Activated CD8-positive, alpha-beta T cell treated with anti-CD3 and anti-CD28 coated beads for 36 hours (primary cell): ENCODE measurements at regions not wholly inside any gene's neighbourhood (a gene's known extent, or its start where the extent isn't known, plus 50 kb on each side); places are given as distances from the start of the nearest gene placed in this dataset.
A peak's percentile ranks its signal among the peaks of the same experiment; 100 is the strongest.

Experiments
- ATAC-seq: fragments of 200-7000 bp; cut with Tn5 transposase; one replicate; pipeline ENCODE4 v1.10.0; 2021; ENCODE audit warnings: mild to moderate bottlenecking, moderate library complexity
- CTCF ChIA-PET: fragments of 350-600 bp; sonication (Branson Sonifier 250); formaldehyde crosslinking; loops from one replicate; lab custom pipeline; 2021; ENCODE audit warnings: antibody characterized with exemption; lab: Charles Lee
- POLR2A ChIA-PET: fragments of 350-600 bp; sonication (Branson Sonifier 250); formaldehyde crosslinking; loops from one replicate; lab custom pipeline; 2021; ENCODE audit warnings: antibody characterized with exemption; lab: Charles Lee
- DNase-seq: peaks from one replicate; pipeline ENCODE4 v3.0.0-alpha.2; 2020
- H3K27ac Mint-ChIP-seq: one replicate; pipeline ENCODE4 v1.8.0; 2021; ENCODE audit warnings: mild to moderate bottlenecking, mixed read lengths
- H3K27me3 Mint-ChIP-seq: one replicate; pipeline ENCODE4 v1.8.0; 2021; ENCODE audit warnings: mixed read lengths
- H3K36me3 Mint-ChIP-seq: one replicate; pipeline ENCODE4 v1.8.0; 2021; ENCODE audit warnings: low read depth, mixed read lengths
- H3K4me1 Mint-ChIP-seq: one replicate; pipeline ENCODE4 v1.8.0; 2021; ENCODE audit warnings: low read depth, mixed read lengths
- H3K4me3 Mint-ChIP-seq: one replicate; pipeline ENCODE4 v1.8.0; 2021; ENCODE audit warnings: mild to moderate bottlenecking, moderate library complexity, mixed read lengths
- H3K9me3 Mint-ChIP-seq: one replicate; pipeline ENCODE4 v1.8.0; 2021; ENCODE audit warnings: mixed read lengths
- CTCF ChIP-seq: fragments of 200-600 bp; IDR thresholded peaks from one replicate; pipeline ENCODE4 v1.8.0; 2022; ENCODE audit warnings: antibody characterized with exemption, mild to moderate bottlenecking
- intact Hi-C: fragments of 100-400 bp; cut with micrococcal nuclease; formaldehyde crosslinking; loops from one replicate; pipeline ENCODE4 v1.10.0; 2022

GRCh38 chr7:28290496-28290895 lies 109.9 kb upstream of the JAZF1 start:
- no peak for TF ChIP-seq CTCF
- ChIA-PET POLR2A (no interaction called here), CTCF (no interaction called here)
- Mint-ChIP-seq H3K27me3 (peaks cover 16% of the 10 kb centered on the region), H3K36me3 (no peaks in the 10 kb centered on the region), H3K4me3 (no peak overlapping the region), H3K27ac (no peak overlapping the region), H3K4me1 (peaks cover 19% of the 10 kb centered on the region), H3K9me3 (no peaks in the 10 kb centered on the region)
- DNase-seq = no peak
- intact Hi-C loops = loop anchor here (10.0 kb wide), 1 partner anchor 564 kb away; no protein-coding TSS in a partner anchor
- ATAC-seq = no peak

GRCh38 chr7:28291559-28291958 lies 111.0 kb upstream of the JAZF1 start:
- ChIA-PET POLR2A (no interaction called here), CTCF (interaction anchor here (0.7 to 0.9 kb wide), 2 partner anchors 13 to 73 kb away, joined by 3 to 4 read pairs; no protein-coding TSS in a partner anchor)
- no peak overlapping the region for H3K27ac Mint-ChIP-seq
- H3K9me3 Mint-ChIP-seq = no peaks in the 10 kb centered on the region
- H3K36me3 Mint-ChIP-seq = no peaks in the 10 kb centered on the region
- TF ChIP-seq CTCF = no peak
- no peak for ATAC-seq
- H3K4me1 Mint-ChIP-seq = peaks cover 19% of the 10 kb centered on the region
- no peak for DNase-seq
- H3K27me3 Mint-ChIP-seq = peaks cover 17% of the 10 kb centered on the region
- no peak overlapping the region for H3K4me3 Mint-ChIP-seq
- intact Hi-C loops = loop anchor here (10.0 kb wide), 1 partner anchor 563 kb away; no protein-coding TSS in a partner anchor

GRCh38 chr7:28292834-28293526 lies 112.4 kb upstream of the JAZF1 start:
- DNase-seq (peak; percentile 16), ATAC-seq (peak; percentile 91)
- Mint-ChIP-seq H3K27me3 (peaks cover 19% of the 10 kb centered on the region), H3K9me3 (no peaks in the 10 kb centered on the region), H3K4me3 (no peak overlapping the region), H3K36me3 (no peaks in the 10 kb centered on the region), H3K4me1 (peaks cover 20% of the 10 kb centered on the region), H3K27ac (no peak overlapping the region)
- CTCF ChIA-PET = interaction anchor here (0.6 kb wide), 1 partner anchor 12 kb away, joined by 3 read pairs; no protein-coding TSS in a partner anchor
- intact Hi-C loops = loop anchor here (10.0 kb wide), 1 partner anchor 562 kb away; no protein-coding TSS in a partner anchor
- no peak for TF ChIP-seq CTCF
- POLR2A ChIA-PET = interaction anchor here (1.0 kb wide), 1 partner anchor 160 kb away, joined by 5 read pairs; no protein-coding TSS in a partner anchor

- DNase-seq = no peak
- TF ChIP-seq CTCF = no peak
- Mint-ChIP-seq H3K4me3 (no peak overlapping the region), H3K9me3 (no peaks in the 10 kb centered on the region), H3K27ac (no peak overlapping the region), H3K36me3 (no peaks in the 10 kb centered on the region), H3K4me1 (peaks cover 22% of the 10 kb centered on the region), H3K27me3 (peaks cover 19% of the 10 kb centered on the region)
- intact Hi-C loops = loop anchor here (10.0 kb wide), 1 partner anchor 561 kb away; no protein-coding TSS in a partner anchor
- ChIA-PET POLR2A (no interaction called here), CTCF (no interaction called here)
- ATAC-seq = no peak
These were observed 112.9 kb upstream of the JAZF1 start for GRCh38 chr7:28293527-28293835.
